GM18858 (cell line): ENCODE measurements at regions not wholly inside any gene's neighbourhood (a gene's known extent, or its start where the extent isn't known, plus 50 kb on each side); places are given as distances from the start of the nearest gene placed in this dataset.
"Not testable (repeated sequence)": the region's sequence is repeated elsewhere in the genome, so short reads cannot be mapped to it uniquely, and the experiment has no call there.

Experiments used
- ATAC-seq: cut with Tn5 transposase; IDR thresholded peaks from one replicate; pipeline ENCODE4 v1.9.1; 2021; ENCODE audit not compliant: unreplicated experiment

DNA sequence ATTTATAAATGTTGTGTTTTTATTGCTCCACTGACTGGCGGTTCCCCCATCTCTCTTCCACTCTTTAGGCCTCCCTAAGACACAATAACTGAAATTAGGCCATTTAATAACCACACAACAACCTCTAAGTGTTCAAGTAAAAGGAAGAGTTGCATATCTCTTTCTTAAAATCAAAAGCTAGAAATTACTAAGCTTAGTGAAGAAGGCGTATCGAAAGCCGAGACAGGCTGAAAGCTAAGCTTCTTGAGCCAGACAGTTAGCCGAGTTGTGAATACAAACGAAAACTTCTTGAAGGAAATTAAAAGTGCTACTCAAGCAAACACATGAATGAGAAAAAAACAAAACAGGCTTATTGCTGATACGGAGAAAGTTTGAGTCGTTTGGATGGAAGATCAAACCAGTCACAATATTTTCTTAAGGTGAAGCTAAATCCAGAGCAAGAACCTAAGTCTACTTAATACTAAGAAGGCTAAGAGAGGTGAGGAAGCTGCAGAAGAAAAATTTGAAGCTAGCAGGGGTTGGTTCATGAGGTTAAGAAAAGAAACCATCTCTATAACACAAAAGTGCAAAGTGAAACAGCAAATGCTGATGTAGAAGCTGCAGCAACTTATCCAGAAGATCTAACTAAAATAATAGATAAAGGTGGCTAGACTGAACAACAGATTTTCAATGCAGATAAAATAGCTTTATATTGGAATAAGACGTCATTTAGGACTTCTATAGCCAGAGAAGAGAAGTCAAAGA is 194.0 kb upstream of the TTC29 start:
- no peak for ATAC-seq

DNA sequence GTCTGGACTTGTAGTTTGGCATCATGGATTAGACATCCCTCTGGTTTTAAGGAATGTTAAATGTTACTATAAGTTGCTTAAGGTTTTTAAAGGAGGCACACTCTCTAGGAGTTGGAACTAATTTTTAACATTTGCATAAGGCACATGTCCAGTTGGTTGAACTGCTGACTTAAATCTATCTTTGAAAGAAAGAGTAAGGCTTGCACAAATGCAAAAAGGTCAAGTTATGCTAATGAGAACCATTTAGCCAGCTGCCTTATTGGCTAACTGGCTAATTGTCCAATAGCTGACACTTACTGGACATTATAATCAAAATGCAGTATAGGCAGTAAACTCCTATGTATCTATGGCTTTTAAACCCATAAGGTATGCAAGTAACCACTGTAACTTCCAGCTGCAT is 206.1 kb upstream of the TTC29 start:
- ATAC-seq, result no peak

DNA sequence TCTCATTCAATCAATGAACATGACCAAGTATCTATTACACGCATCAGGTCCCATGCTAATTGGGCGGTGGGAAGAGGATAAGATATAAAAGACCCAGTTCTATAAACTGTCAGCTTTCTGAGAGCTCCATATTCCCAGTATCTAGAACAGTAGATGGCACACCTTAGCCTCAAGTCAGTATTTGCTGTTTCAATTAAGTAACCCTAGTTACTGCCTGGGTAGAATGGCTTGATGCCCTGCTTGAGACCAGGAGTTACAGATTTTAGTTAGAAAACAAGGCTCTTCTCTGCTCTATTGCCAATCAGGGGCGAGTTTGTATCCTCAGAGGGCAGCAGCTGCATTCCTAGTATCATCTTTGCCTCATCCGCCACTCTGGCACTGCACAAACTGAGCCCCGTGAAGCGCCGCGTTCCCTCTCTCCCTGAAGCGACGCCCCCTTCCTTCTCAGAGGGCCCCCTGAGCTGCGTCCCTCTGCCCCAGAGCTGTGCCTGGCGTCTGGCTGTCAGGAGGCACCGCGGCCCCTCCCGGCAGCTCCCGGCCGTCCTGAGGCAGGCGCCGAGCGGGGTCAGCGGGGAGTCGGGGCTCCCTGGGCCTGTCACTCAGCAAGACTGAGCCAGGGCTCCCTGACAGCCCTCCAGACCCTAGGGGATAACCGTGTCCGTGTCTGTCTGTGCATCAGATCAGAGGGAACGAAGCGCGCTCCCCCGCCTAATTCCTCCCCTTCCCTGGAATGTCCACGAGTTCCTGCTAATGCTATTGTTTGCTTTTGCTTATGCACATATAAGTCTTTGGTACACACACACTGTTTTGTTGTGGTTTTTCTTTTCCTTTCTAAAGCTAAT is 212.4 kb upstream of the TTC29 start:
- ATAC-seq, result no peak

DNA sequence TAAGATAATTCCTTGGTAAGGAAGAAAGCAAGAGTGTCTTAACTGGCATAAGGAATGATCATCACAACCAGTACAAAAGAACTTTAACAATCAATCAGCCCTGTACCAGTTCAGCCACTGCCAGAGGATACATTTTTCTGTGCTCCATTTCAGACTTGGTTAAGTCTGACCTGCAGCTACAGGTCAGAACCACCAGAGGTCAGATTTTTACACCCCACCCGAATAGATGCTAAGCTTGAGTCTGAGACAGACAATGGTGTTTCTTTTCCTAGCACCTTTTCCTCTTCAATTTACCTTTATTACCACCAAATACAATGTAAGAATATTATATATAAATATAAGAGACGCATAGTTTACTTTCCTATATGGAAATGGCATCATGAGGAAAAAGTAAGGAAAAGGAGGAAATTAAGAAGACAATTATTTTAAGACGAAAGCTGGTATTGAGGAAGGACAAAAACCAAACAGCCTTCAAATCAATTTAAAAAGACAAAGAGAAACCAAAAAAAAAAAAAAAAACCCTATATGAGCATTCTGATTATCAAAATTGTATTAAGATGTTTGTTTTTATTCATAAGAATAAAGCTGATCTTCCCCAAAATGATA is 215.3 kb upstream of the TTC29 start:
- peak; percentile 97 for ATAC-seq

- ATAC-seq, result no peak
Measured at GRCh38 chr4:147163311-147163710, 217.6 kb upstream of the TTC29 start.

DNA sequence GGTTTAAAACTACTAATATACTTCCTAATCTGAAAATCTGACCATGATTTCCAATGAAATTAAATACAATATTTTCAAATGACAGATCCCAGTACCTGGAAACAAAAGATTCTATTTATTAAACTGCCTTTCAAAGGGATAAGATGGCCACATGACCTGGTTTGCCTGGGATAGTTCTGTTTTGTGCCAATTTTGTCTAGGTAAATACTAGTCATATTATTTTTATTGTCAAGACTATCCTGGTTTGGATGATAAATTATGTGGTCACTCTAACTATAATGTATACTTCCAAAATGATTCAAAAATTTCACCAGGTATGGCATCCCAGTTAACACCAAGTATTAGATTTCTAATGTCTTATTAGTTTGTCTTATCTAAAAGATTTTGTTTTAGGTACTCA is 222.5 kb upstream of the TTC29 start:
- ATAC-seq, result not testable (repeated sequence)

GRCh38 chr4:147173322-147173721 is 227.7 kb upstream of the TTC29 start:
- ATAC-seq, result no peak

GRCh38 chr4:147173797-147174432 is 228.3 kb upstream of the TTC29 start:
- no peak for ATAC-seq

DNA sequence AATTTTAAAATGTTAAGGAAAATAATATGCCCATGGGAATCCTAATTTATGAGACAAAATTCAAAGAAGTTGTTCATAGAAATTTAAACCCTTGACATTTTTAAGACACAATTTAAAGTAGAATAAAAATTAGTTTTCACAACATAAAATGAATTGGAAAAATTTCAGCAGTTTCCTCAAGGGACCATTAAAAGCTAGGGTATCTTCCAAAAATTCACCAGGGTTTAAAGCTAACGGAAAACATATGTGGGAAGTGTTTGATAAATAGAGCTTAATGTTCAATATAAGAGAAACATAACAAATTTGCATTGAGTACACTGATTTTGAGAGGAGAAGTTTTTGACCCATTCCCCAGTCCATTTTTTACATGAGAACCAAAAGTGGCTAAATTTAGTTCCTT is 228.9 kb upstream of the TTC29 start:
- ATAC-seq, result no peak

GRCh38 chr4:147175460-147176025 is 229.9 kb upstream of the TTC29 start:
- no peak for ATAC-seq

GRCh38 chr4:147182041-147182440 is 236.4 kb upstream of the TTC29 start:
- no peak for ATAC-seq

DNA sequence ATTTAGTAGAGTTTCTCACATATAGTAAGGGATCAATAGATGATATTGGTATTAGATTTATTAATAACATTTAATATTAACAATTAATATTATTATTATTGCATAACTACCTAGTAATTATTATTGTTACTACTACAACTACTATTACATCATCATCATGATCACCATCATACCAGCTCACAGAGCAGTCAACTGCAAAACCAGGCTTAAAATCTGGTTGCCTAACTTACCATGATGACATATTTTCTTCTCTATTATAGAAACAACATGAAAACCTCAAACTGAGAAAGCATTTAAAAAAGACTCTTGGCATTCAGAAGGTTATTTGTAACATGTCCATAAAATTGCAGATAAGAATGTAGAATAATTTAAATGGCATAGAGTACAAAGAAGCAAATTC is 247.0 kb upstream of the TTC29 start:
- ATAC-seq, result no peak

DNA sequence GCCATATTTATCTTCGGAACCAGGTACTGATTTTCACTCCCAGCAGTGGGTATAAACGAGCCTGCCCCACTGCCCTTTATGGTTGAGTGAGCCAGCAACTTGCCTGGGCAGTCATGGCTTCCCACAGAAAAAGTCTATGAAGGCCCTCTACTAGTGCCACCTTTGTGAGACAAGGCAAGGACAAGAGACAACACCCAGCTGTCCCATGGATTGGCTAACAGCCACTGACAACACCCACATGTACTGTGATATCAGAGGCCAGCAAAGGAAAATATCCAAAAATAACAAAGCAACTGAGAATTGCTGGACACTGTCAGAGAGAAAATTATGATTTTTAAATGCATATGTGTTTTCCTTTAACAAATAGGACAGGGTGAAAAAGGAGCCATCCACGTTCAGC is 248.4 kb upstream of the TTC29 start:
- ATAC-seq, result no peak

GRCh38 chr4:147194604-147195003 is 248.9 kb upstream of the TTC29 start:
- ATAC-seq, result no peak

GRCh38 chr4:147195386-147195785 is 249.7 kb upstream of the TTC29 start:
- no peak for ATAC-seq

DNA sequence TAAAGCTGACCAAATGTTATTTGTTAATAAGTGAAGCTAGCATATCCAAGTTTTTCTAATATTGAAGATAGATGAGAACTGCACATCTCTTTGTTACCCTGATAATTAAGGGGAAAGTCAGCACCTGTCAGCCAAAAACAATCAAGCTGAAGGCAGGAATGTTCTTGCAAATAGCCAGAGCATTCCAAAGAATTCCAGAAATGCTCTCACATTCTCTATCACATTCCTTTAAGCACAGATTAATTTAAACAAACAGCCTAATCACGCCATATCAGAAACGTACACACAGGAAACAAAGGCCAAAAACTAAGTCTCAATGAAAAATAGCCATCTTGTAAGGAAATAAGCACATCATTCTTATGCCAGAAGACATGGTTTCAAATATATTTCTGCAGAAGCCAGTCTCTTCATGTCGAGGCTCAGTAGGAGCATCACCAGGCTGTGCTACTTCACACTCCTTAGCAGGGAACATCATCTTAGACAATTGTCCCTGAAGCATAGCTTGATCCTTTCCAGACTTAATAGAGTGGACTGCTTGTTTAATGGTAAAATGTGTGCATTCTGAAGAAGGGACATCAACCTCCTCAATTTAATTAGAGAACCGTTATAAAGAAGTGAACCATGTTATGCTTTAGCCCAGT is 252.9 kb upstream of the TTC29 start:
- no peak for ATAC-seq

DNA sequence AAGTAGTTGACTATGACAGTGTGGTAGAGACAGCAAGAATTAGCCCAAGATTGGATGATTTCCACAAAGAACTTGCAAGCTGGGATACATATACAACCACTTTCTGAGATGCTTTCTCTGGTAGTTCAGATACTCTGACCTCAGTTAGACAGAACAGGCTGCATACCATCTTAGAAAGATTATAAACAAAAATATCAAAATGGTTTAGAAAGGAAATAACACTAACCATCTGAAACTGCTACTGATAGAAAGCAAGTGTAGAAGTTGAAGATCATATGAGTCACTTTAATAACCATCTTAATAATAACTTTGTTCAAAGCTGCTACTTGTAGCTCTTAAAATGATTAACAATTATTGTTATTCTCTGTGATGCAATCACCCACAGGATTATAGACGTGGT is 255.4 kb upstream of the TTC29 start:
- ATAC-seq, result no peak

GRCh38 chr4:147206807-147207206 is 261.1 kb upstream of the TTC29 start:
- no peak for ATAC-seq

GRCh38 chr4:147207911-147208310 is 262.2 kb upstream of the TTC29 start:
- ATAC-seq, result no peak

GRCh38 chr4:147217655-147218054 is 263.2 kb upstream of the EDNRA start:
- ATAC-seq, result no peak

GRCh38 chr4:147219145-147219544 is 261.8 kb upstream of the EDNRA start:
- no peak for ATAC-seq
